Stimulated activated CD4-positive, alpha-beta T cell treated with anti-CD3 and anti-CD28 coated beads, Interleukin-2, amount 100 ng/mL, for 48 hours (primary cell): ENCODE measurements at regions not wholly inside any gene's neighbourhood (a gene's known extent, or its start where the extent isn't known, plus 50 kb on each side); places are given as distances from the start of the nearest gene placed in this dataset.

Experiments used
- DNase-seq, 2 donors: peaks; one replicate each; pipeline ENCODE4 v3.0.0-alpha.2; 2020

GRCh38 chr6:54060286-54060685 is 51.0 kb upstream of the MLIP start:
- DNase-seq, result no peak
